ENCODE measurements at regions not wholly inside any gene's neighbourhood (a gene's known extent, or its start where the extent isn't known, plus 50 kb on each side); places are given as distances from the start of the nearest gene placed in this dataset.
"Not testable (repeated sequence)": the region's sequence is repeated elsewhere in the genome, so short reads cannot be mapped to it uniquely, and the experiment has no call there.

GRCh38 chr4:123024710-123025109 lies 102.3 kb upstream of the NUDT6 start:
- no peak for TF ChIP-seq CTCF (IDR thresholded peaks at IDR 0.05; ENCODE audit: extremely low read depth, insufficient read depth, missing control alignments)
- in situ Hi-C loops (cut with MboI; ENCODE audit: low pct_unique_long_range_greater_than_20kb, low sequenced_read_pairs, unreplicated experiment): no loop called here

GRCh38 chr4:123025398-123025797 lies 103.0 kb upstream of the NUDT6 start:
- no peak for DNase-seq (ENCODE audit: low spot score)
- no peak for TF ChIP-seq CTCF (IDR thresholded peaks at IDR 0.05; ENCODE audit: extremely low read depth, insufficient read depth, missing control alignments)
- in situ Hi-C loops (cut with MboI; ENCODE audit: low pct_unique_long_range_greater_than_20kb, low sequenced_read_pairs, unreplicated experiment): no loop called here

More at GRCh38 chr4:123024710-123025109, 102.3 kb upstream of the NUDT6 start:
- no peak for DNase-seq (ENCODE audit: low spot score)

GRCh38 chr4:123026015-123026414 lies 103.6 kb upstream of the NUDT6 start:
- DNase-seq (ENCODE audit: low spot score); in situ Hi-C loops (cut with MboI; ENCODE audit: low pct_unique_long_range_greater_than_20kb, low sequenced_read_pairs, unreplicated experiment): not testable (repeated sequence)

- no peak for DNase-seq (ENCODE audit: low spot score)
- in situ Hi-C loops (cut with MboI; ENCODE audit: low pct_unique_long_range_greater_than_20kb, low sequenced_read_pairs, unreplicated experiment): no loop called here
- TF ChIP-seq CTCF (IDR thresholded peaks at IDR 0.05; ENCODE audit: extremely low read depth, insufficient read depth, missing control alignments): no peak
Measured at GRCh38 chr4:123031664-123032063, 109.3 kb upstream of the NUDT6 start.

- in situ Hi-C loops (cut with MboI; ENCODE audit: low pct_unique_long_range_greater_than_20kb, low sequenced_read_pairs, unreplicated experiment): no loop called here
- no peak for TF ChIP-seq CTCF (IDR thresholded peaks at IDR 0.05; ENCODE audit: extremely low read depth, insufficient read depth, missing control alignments)
Measured at GRCh38 chr4:123034023-123034422, 111.6 kb upstream of the NUDT6 start.

GRCh38 chr4:123035239-123035638 lies 112.8 kb upstream of the NUDT6 start:
- no peak for TF ChIP-seq CTCF (IDR thresholded peaks at IDR 0.05; ENCODE audit: extremely low read depth, insufficient read depth, missing control alignments)
- in situ Hi-C loops (cut with MboI; ENCODE audit: low pct_unique_long_range_greater_than_20kb, low sequenced_read_pairs, unreplicated experiment): no loop called here

More at GRCh38 chr4:123034023-123034422, 111.6 kb upstream of the NUDT6 start:
- no peak for DNase-seq (ENCODE audit: low spot score)

GRCh38 chr4:123037804-123038203 lies 115.4 kb upstream of the NUDT6 start:
- DNase-seq (ENCODE audit: low spot score): no peak
- TF ChIP-seq CTCF (IDR thresholded peaks at IDR 0.05; ENCODE audit: extremely low read depth, insufficient read depth, missing control alignments): no peak
- in situ Hi-C loops (cut with MboI; ENCODE audit: low pct_unique_long_range_greater_than_20kb, low sequenced_read_pairs, unreplicated experiment): no loop called here

More at GRCh38 chr4:123035239-123035638, 112.8 kb upstream of the NUDT6 start:
- DNase-seq (ENCODE audit: low spot score): no peak

Measured in GM13977 (cell line).